ENCODE measurements at regions not wholly inside any gene's neighbourhood (a gene's known extent, or its start where the extent isn't known, plus 50 kb on each side); places are given as distances from the start of the nearest gene placed in this dataset.

GRCh38 chr4:180493299-180493698 lies 1749.9 kb upstream of the TENM3 start:
- Mint-ChIP-seq H3K27me3 (ENCODE audit: unreplicated experiment) (no peaks in the 10 kb centered on the region), H3K4me1 (ENCODE audit: unreplicated experiment) (no peaks in the 10 kb centered on the region), H3K36me3 (ENCODE audit: unreplicated experiment) (no peaks in the 10 kb centered on the region), H3K9me3 (ENCODE audit: unreplicated experiment) (peaks cover 6% of the 10 kb centered on the region), H3K27ac (ENCODE audit: unreplicated experiment) (no peak overlapping the region), H3K4me3 (ENCODE audit: unreplicated experiment) (no peak overlapping the region)
- TF ChIP-seq CTCF (IDR thresholded peaks at IDR 0.05) = no peak
- DNase-seq (ENCODE audit: extremely low spot score, unreplicated experiment) = no peak

GRCh38 chr4:180500154-180500553 lies 1743.0 kb upstream of the TENM3 start:
- DNase-seq (ENCODE audit: extremely low spot score, unreplicated experiment) = no peak
- Mint-ChIP-seq H3K36me3 (ENCODE audit: unreplicated experiment) (no peaks in the 10 kb centered on the region), H3K9me3 (ENCODE audit: unreplicated experiment) (no peaks in the 10 kb centered on the region), H3K27me3 (ENCODE audit: unreplicated experiment) (no peaks in the 10 kb centered on the region), H3K4me1 (ENCODE audit: unreplicated experiment) (no peaks in the 10 kb centered on the region), H3K4me3 (ENCODE audit: unreplicated experiment) (no peak overlapping the region), H3K27ac (ENCODE audit: unreplicated experiment) (no peak overlapping the region)
- TF ChIP-seq CTCF (IDR thresholded peaks at IDR 0.05) = no peak

- Mint-ChIP-seq H3K27me3 (ENCODE audit: unreplicated experiment) (no peaks in the 10 kb centered on the region), H3K4me1 (ENCODE audit: unreplicated experiment) (peaks cover 3% of the 10 kb centered on the region), H3K9me3 (ENCODE audit: unreplicated experiment) (no peaks in the 10 kb centered on the region), H3K27ac (ENCODE audit: unreplicated experiment) (no peak overlapping the region), H3K36me3 (ENCODE audit: unreplicated experiment) (no peaks in the 10 kb centered on the region), H3K4me3 (ENCODE audit: unreplicated experiment) (no peak overlapping the region)
- no peak for DNase-seq (ENCODE audit: extremely low spot score, unreplicated experiment)
- TF ChIP-seq CTCF (IDR thresholded peaks at IDR 0.05) = no peak
Observed at GRCh38 chr4:180512801-180513475, 1730.3 kb upstream of the TENM3 start.

- no peak for TF ChIP-seq CTCF (IDR thresholded peaks at IDR 0.05)
- no peak for DNase-seq (ENCODE audit: extremely low spot score, unreplicated experiment)
- H3K27me3 Mint-ChIP-seq (ENCODE audit: unreplicated experiment) = no peaks in the 10 kb centered on the region
- no peaks in the 10 kb centered on the region for H3K36me3 Mint-ChIP-seq (ENCODE audit: unreplicated experiment)
- H3K9me3 Mint-ChIP-seq (ENCODE audit: unreplicated experiment) = no peaks in the 10 kb centered on the region
- H3K4me1 Mint-ChIP-seq (ENCODE audit: unreplicated experiment) = no peaks in the 10 kb centered on the region
- H3K4me3 Mint-ChIP-seq (ENCODE audit: unreplicated experiment) = no peak overlapping the region
- no peak overlapping the region for H3K27ac Mint-ChIP-seq (ENCODE audit: unreplicated experiment)
Observed at GRCh38 chr4:180518906-180519305, 1724.3 kb upstream of the TENM3 start.

GRCh38 chr4:180521181-180521580 lies 1722.0 kb upstream of the TENM3 start:
- Mint-ChIP-seq H3K27ac (ENCODE audit: unreplicated experiment) (no peak overlapping the region), H3K4me3 (ENCODE audit: unreplicated experiment) (no peak overlapping the region), H3K4me1 (ENCODE audit: unreplicated experiment) (no peaks in the 10 kb centered on the region), H3K36me3 (ENCODE audit: unreplicated experiment) (no peaks in the 10 kb centered on the region), H3K9me3 (ENCODE audit: unreplicated experiment) (no peaks in the 10 kb centered on the region), H3K27me3 (ENCODE audit: unreplicated experiment) (no peaks in the 10 kb centered on the region)
- TF ChIP-seq CTCF (IDR thresholded peaks at IDR 0.05) = no peak
- DNase-seq (ENCODE audit: extremely low spot score, unreplicated experiment) = no peak

All from osteocyte (in vitro differentiated cells).